GM12878 (cell line): ENCODE measurements at regions not wholly inside any gene's neighbourhood (a gene's known extent, or its start where the extent isn't known, plus 50 kb on each side); places are given as distances from the start of the nearest gene placed in this dataset.

Experiments used
- ATAC-seq: fragments of 200-7000 bp; cut with Tn5 transposase; 3 replicates; pipeline ENCODE4 v1.9.1; 2020; ENCODE audit warnings: mild to moderate bottlenecking, moderate library complexity
- BruUV-seq: library from RNA; stranded (reverse); fragments of 400-500 nt; replicated peaks from 2 replicates; lab custom pipeline; 2021; lab: Mats Ljungman, UMichigan
- CTCF ChIA-PET: fragments of 300-600 bp; sonication (Branson Sonifier 250); formaldehyde crosslinking; extraction: SDS; loops from one replicate; lab custom pipeline; 2021; ENCODE audit warnings: inconsistent platforms; lab: Yijun Ruan, JAX
- POLR2A ChIA-PET: fragments of 350-600 bp; formaldehyde crosslinking; extraction: SDS; loops from one replicate; lab custom pipeline; 2021; ENCODE audit warnings: inconsistent platforms; lab: Charles Lee
- RAD21 ChIA-PET: fragments of 300-600 bp; sonication (Branson Sonifier 250); formaldehyde crosslinking; loops from one replicate; lab custom pipeline; 2023; ENCODE audit warnings: antibody characterized with exemption; ENCODE audit not compliant: unreplicated experiment; lab: Charles Lee
- SMC1A ChIA-PET: fragments of 300-600 bp; sonication (Branson Sonifier 250); formaldehyde crosslinking; loops from one replicate; lab custom pipeline; 2023; ENCODE audit not compliant: unreplicated experiment, uncharacterized antibody; lab: Charles Lee
- DNase-seq: peaks from one replicate; pipeline ENCODE4 v3.0.0-alpha.2; 2011; ENCODE audit warnings: low read depth, low spot score
- FAIRE-seq: peaks from 3 replicates; lab custom pipeline; 2011; peaks lifted over from hg19 to GRCh38; lab: Jason Lieb, UNC
- H2AFZ ChIP-seq: 2 replicates; pipeline ENCODE4 v1.6.0; 2011; ENCODE audit warnings: low read depth, low read length, control low read depth; ENCODE audit not compliant: control insufficient read depth
- H3K27ac ChIP-seq: 2 replicates; pipeline ENCODE4 v1.5.1; 2011; ENCODE audit warnings: control low read depth; ENCODE audit not compliant: control insufficient read depth, insufficient read depth
- H3K27me3 ChIP-seq, 2 experiments: replicated peaks in 1 of 2; 2 replicates each; pipeline versions ENCODE4 v1.6.0 to v1.6.1; 2011; ENCODE audit warnings: low read length in 1 of 2; ENCODE audit not compliant: control insufficient read depth in 2 of 2, insufficient read depth in 2 of 2
- H3K36me3 ChIP-seq, 2 experiments: 2 replicates each; pipeline ENCODE4 v1.5.1; 2011; ENCODE audit warnings: low read length in 1 of 2; ENCODE audit not compliant: control insufficient read depth in 2 of 2, insufficient read depth in 2 of 2
- H3K4me1 ChIP-seq: 2 replicates; pipeline ENCODE4 v1.6.1; 2011; ENCODE audit warnings: mild to moderate bottlenecking, low read length, moderate library complexity, mixed read lengths; ENCODE audit not compliant: control insufficient read depth, insufficient read depth
- H3K4me2 ChIP-seq: 2 replicates; pipeline ENCODE4 v1.6.0; 2011; ENCODE audit warnings: control low read depth; ENCODE audit not compliant: control insufficient read depth, insufficient read depth
- H3K4me3 ChIP-seq: fragments of 200-600 bp; sonication (generic); 2 replicates; pipeline ENCODE4 v1.5.1; 2016
- H3K79me2 ChIP-seq: 2 replicates; pipeline ENCODE4 v1.6.0; 2011; ENCODE audit warnings: low read length; ENCODE audit not compliant: control insufficient read depth, insufficient read depth
- H3K9ac ChIP-seq: 2 replicates; pipeline ENCODE4 v1.8.0; 2011; ENCODE audit warnings: low read length, control low read depth, mixed read lengths; ENCODE audit not compliant: control insufficient read depth, insufficient read depth
- H3K9me3 ChIP-seq: replicated peaks from 3 replicates; pipeline ENCODE4 v1.5.1; 2011; ENCODE audit warnings: mild to moderate bottlenecking, low read length; ENCODE audit not compliant: control insufficient read depth, insufficient read depth
- H4K20me1 ChIP-seq: 2 replicates; pipeline ENCODE4 v1.6.0; 2011; ENCODE audit not compliant: control insufficient read depth, insufficient read depth
- BMI1 ChIP-seq: fragments of 450-650 bp; IDR thresholded peaks from 2 replicates; pipeline ENCODE4 v1.6.1; 2016; ENCODE audit warnings: mild to moderate bottlenecking, moderate library complexity, borderline replicate concordance
- CHD2 ChIP-seq: IDR thresholded peaks from 2 replicates; pipeline ENCODE4 v1.6.1; 2011; ENCODE audit warnings: low read depth, low read length, improper control_type of control experiment, borderline replicate concordance
- HCFC1 ChIP-seq: fragments of 150-350 bp; IDR thresholded peaks from 2 replicates; pipeline ENCODE4 v1.6.1; 2014; ENCODE audit warnings: low read length
- JUNB ChIP-seq: IDR thresholded peaks from 2 replicates; pipeline ENCODE4 v1.6.1; 2016; ENCODE audit warnings: antibody characterized with exemption, mild to moderate bottlenecking
- LARP7 ChIP-seq: fragments of 450-650 bp; IDR thresholded peaks from 2 replicates; pipeline ENCODE4 v1.6.1; 2017; ENCODE audit warnings: mild to moderate bottlenecking
- NR2C1 ChIP-seq: fragments of 450-650 bp; IDR thresholded peaks from 2 replicates; pipeline ENCODE4 v1.6.1; 2017; ENCODE audit warnings: antibody characterized with exemption, mild to moderate bottlenecking, moderate library complexity
- RB1 ChIP-seq: fragments of 450-650 bp; formaldehyde crosslinking; IDR thresholded peaks from 2 replicates; pipeline ENCODE4 v1.6.1; 2017; ENCODE audit warnings: mild to moderate bottlenecking, borderline replicate concordance
- SUPT20H ChIP-seq: IDR thresholded peaks from 2 replicates; pipeline ENCODE4 v1.6.1; 2011; ENCODE audit warnings: low read depth, mild to moderate bottlenecking, low read length, moderate library complexity, borderline replicate concordance; ENCODE audit not compliant: control insufficient read depth
- ZBED1 ChIP-seq: IDR thresholded peaks from 2 replicates; pipeline ENCODE4 v1.6.1; 2016; ENCODE audit warnings: borderline replicate concordance
- WGBS: methylation state at CpG from one replicate; pipeline ENCODE4 v1.1.6; 2016; ENCODE audit warnings: low lambda C conversion rate; ENCODE audit not compliant: insufficient replicate concordance, insufficient coverage; ENCODE audit errors: missing lambda C conversion rate; 5-methylcytosine and 5-hydroxymethylcytosine counted together
- in situ Hi-C: fragments of 300-500 bp; cut with MboI; formaldehyde crosslinking; loops from 9 replicates; pipeline ENCODE4 v1.14.3; 2018; ENCODE audit warnings: mixed read lengths
- intact Hi-C: fragments of 100-400 bp; cut with micrococcal nuclease; formaldehyde crosslinking; loops from one replicate; pipeline ENCODE4 v1.14.2; 2022; ENCODE audit not compliant: unreplicated experiment
- TF ChIP-seq, protein P1 (sequence below): fragments of 450-650 bp; IDR thresholded peaks from 2 replicates; pipeline ENCODE4 v1.6.1; 2017; ENCODE audit warnings: mild to moderate bottlenecking
- TF ChIP-seq, protein P2 (sequence below): IDR thresholded peaks from 2 replicates; pipeline ENCODE4 v1.6.1; 2011; ENCODE audit warnings: low read depth, low read length, improper control_type of control experiment, borderline replicate concordance
- TF ChIP-seq, protein P3 (sequence below): IDR thresholded peaks from 2 replicates; pipeline ENCODE4 v1.6.1; 2011; ENCODE audit warnings: low read depth, mild to moderate bottlenecking, low read length, moderate library complexity, borderline replicate concordance; ENCODE audit errors: extremely low read depth

DNA sequence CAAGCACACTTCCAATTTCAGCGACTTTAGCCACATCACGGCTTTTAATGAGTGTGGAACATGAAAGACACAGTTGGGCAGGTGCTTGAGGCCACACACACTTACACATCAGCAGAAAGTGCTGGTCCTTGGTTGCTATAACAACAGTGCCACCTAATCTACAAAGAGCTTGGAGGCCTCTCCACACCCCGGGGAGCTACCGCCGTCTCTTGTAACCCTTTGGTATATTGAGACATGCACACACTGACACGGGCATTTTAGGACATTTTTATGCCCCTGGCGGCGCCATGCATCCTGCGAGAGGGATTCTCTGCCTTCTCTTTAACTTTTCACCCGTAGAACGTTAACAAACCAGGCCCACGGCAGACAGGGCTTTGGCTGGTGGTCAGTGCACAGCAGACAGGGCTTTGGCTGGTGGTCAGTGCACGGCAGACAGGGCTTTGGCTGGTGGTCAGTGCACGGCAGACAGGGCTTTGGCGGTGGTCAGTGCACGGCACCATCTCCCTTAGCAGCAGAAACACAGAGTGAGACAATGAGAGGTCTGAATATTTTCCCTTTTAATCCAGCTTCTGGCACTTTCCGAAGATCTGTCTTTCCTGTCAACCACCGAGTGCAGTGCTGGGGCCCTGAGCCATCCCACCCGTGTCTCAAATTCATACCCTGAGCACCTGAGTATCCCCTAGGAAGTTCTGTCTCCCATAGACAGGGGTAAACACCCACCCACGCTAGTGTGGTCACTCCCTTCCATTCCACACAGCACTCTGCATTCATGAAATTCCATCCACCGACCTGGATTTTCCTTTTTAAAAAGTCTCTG is 116.6 kb upstream of the RPS6KA2 start:
- intact Hi-C loops: no loop called here
- ChIA-PET CTCF (no interaction called here), SMC1A (no interaction called here), RAD21 (no interaction called here), POLR2A (no interaction called here)
- no peak overlapping the region for H3K4me2 ChIP-seq
- no peak for DNase-seq
- H3K27ac ChIP-seq: no peak overlapping the region
- no TSS peak for BruUV-seq
- WGBS: 35% methylated on average over 21 of the region's 21 CpGs
- in situ Hi-C loops: no loop called here
- no peaks in the 10 kb centered on the region; a peak in 1 of 4 replicates for H3K27me3 ChIP-seq
- H3K36me3 ChIP-seq: no peaks in the 10 kb centered on the region
- no peaks in the 10 kb centered on the region for H3K79me2 ChIP-seq
- FAIRE-seq: no peak
- H3K4me3 ChIP-seq: no peak overlapping the region
- H3K9me3 ChIP-seq: no peaks in the 10 kb centered on the region
- H2AFZ ChIP-seq: no peak overlapping the region
- H3K4me1 ChIP-seq: no peaks in the 10 kb centered on the region
- no peak for ATAC-seq
- no peak overlapping the region for H3K9ac ChIP-seq
- no peak for TF ChIP-seq JUNB
- TF ChIP-seq, protein P1, sequence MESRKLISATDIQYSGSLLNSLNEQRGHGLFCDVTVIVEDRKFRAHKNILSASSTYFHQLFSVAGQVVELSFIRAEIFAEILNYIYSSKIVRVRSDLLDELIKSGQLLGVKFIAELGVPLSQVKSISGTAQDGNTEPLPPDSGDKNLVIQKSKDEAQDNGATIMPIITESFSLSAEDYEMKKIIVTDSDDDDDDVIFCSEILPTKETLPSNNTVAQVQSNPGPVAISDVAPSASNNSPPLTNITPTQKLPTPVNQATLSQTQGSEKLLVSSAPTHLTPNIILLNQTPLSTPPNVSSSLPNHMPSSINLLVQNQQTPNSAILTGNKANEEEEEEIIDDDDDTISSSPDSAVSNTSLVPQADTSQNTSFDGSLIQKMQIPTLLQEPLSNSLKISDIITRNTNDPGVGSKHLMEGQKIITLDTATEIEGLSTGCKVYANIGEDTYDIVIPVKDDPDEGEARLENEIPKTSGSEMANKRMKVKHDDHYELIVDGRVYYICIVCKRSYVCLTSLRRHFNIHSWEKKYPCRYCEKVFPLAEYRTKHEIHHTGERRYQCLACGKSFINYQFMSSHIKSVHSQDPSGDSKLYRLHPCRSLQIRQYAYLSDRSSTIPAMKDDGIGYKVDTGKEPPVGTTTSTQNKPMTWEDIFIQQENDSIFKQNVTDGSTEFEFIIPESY: no peak
- TF ChIP-seq, protein P2, sequence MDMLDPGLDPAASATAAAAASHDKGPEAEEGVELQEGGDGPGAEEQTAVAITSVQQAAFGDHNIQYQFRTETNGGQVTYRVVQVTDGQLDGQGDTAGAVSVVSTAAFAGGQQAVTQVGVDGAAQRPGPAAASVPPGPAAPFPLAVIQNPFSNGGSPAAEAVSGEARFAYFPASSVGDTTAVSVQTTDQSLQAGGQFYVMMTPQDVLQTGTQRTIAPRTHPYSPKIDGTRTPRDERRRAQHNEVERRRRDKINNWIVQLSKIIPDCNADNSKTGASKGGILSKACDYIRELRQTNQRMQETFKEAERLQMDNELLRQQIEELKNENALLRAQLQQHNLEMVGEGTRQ: no peak
- no peak for TF ChIP-seq CHD2
- no peak for TF ChIP-seq NR2C1
- no peak for TF ChIP-seq SUPT20H
- no peak for TF ChIP-seq LARP7
- TF ChIP-seq ZBED1: no peak
- TF ChIP-seq, protein P3, sequence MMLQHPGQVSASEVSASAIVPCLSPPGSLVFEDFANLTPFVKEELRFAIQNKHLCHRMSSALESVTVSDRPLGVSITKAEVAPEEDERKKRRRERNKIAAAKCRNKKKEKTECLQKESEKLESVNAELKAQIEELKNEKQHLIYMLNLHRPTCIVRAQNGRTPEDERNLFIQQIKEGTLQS: no peak
- no peak for TF ChIP-seq HCFC1
- no peak for TF ChIP-seq RB1
- no peak for TF ChIP-seq BMI1
- no peaks in the 10 kb centered on the region for H4K20me1 ChIP-seq
